Renal cortex interstitium (tissue), 11 donors: ENCODE measurements at regions not wholly inside any gene's neighbourhood (a gene's known extent, or its start where the extent isn't known, plus 50 kb on each side); places are given as distances from the start of the nearest gene placed in this dataset.
A peak's percentile ranks its signal among the peaks of the same experiment; 100 is the strongest.

Experiments used
- DNase-seq, 11 donors: peaks; one replicate each; pipeline ENCODE4 v3.0.0-alpha.2; 2013; ENCODE audit warnings: low read depth in 9 of 11, low spot score in 4 of 11; ENCODE audit errors: extremely low read depth in 1 of 11

DNA sequence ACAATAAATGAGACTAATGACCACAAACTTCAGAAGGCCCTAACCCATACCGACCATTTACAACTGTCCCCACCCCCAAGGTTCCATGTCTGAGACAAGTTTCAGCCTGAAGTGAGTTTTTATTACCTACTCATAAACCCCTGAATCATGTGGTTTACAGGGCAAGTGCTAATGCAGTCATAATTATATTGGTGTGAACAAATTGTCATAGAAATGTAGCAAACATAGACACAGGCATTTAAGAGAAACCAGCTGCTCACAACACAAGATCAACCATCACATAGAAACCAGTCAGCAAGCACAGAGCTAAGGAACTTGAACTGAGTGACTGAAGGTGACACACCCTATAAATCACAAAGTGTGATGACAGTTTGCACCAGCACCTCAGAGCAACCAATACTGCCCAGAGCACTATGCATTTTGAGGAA lies 173.8 kb upstream of the MID1 start:
- peak in 7 of 11 donors; percentile 10 to 42 (median 27) for DNase-seq

DNA sequence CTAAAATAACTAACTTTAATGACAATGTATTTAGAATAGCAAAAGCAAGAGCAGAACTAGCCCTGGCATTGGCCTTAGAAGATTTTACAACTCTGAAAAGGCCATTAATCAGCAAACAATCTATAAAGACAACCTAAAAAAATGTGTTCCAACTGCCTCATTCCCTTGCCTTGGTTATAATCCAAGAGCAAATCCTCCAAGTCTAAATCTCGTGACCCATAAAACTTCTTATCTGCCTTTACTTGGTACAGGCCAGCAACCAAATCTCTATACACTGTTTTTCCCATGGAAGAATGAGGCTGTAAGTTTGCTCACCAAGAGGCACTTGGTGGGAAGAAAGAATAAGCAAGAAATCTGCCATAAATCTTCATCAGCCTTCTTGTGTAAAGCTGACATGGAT lies 175.3 kb upstream of the MID1 start:
- no peak for DNase-seq

GRCh38 chrX:10797466-10797865 lies 177.1 kb upstream of the MID1 start:
- DNase-seq: no peak

- DNase-seq: no peak
Measured at GRCh38 chrX:10798041-10798440, 177.7 kb upstream of the MID1 start.

DNA sequence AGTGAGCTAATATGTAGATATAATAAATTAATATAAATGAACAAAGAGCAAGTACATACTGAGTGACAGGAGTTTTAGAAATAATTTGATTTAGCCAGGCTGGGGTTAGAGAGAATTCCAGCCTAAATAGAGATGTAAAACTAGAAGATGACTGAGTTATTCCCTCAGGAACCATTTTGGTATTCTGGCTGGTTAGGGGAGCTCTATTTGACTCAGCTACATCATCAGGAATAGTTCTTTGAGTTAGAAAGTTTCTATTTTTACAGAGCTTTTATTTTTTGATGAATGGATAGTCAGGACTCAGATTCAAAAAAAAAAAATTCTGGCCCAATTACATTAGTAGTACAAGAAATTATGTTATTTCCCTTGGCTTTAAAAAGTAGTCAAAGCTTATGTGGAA lies 180.4 kb upstream of the MID1 start:
- DNase-seq: no peak

DNA sequence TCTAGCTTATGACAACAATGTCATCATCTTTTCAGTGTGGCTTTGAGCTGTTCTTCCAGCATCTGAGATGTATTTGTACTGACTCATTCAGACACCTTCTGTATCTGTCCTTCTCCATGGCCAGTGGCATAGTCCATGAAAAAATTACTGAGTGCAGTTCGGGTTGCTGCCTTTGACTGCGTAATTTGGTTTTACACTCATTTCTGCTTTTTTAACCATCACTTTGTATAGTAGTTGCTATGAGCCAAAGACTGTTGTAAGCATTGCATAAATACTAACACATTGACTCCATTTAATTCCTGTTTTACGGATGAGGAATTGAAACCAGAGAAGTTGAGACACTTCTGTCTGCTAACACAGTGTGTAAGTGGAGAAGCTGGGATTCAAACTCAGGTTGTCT lies 190.7 kb upstream of the MID1 start:
- no peak for DNase-seq

DNA sequence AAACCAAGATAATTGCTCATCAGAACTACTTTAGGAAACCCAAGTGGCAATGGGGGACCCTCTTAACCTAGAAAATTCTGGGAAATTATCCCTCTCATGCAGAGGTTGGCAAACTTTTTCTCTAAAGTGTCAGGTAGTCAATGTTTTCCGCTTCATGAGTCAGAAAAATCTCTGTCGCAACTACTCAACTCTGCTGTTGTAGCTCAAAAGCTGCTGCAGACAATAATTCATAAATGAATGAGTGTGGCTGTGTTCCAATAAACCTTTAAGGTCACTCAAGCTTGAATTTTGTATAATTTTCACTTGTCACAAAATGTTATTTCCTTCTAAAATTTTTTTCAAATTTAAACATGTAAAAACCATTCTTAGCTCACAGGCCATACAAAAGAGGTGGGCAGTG lies 193.4 kb upstream of the MID1 start:
- DNase-seq: no peak

GRCh38 chrX:10818651-10819050 lies 198.3 kb upstream of the MID1 start:
- no peak for DNase-seq

GRCh38 chrX:10819973-10820372 lies 199.6 kb upstream of the MID1 start:
- DNase-seq: no peak

DNA sequence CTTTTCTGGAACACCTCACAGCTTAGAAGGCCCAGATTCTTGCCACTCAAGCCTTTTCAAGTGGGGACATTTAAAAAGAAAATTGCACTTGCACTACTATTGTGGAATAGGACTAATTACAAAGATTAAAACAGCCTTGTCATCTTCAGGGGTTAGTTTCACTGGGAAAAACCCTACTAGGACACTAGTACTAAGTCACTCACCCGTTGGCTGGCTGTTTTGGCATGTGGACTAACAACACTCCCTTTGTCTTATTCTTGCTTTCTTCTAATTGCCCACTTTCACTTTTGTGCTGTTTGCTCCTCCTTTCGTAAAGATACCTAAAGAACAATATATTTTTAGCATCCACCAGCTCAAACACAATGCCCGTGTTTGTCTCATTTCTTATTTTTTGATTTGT lies 200.9 kb upstream of the MID1 start:
- no peak for DNase-seq

DNA sequence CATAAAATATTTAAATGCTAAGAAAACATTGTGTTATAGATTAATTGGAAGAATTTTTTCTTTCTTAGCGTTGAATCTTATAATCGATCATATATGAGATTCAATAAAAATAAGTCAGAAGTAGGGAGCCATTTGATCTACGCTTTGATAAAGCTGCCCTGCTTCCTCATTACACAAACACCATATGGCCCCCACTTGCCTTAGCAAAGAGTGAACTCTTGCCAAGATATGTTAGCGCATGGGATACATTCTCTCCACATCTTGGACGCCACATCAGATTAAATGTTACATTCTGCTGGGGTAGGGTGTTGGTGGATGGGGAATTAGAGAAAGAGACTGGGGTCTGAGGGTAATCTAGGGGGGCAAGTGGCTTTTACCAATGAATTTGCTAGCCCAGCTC lies 207.7 kb upstream of the MID1 start:
- no peak for DNase-seq

- no peak for DNase-seq
Measured at GRCh38 chrX:10828640-10829039, 208.3 kb upstream of the MID1 start.

DNA sequence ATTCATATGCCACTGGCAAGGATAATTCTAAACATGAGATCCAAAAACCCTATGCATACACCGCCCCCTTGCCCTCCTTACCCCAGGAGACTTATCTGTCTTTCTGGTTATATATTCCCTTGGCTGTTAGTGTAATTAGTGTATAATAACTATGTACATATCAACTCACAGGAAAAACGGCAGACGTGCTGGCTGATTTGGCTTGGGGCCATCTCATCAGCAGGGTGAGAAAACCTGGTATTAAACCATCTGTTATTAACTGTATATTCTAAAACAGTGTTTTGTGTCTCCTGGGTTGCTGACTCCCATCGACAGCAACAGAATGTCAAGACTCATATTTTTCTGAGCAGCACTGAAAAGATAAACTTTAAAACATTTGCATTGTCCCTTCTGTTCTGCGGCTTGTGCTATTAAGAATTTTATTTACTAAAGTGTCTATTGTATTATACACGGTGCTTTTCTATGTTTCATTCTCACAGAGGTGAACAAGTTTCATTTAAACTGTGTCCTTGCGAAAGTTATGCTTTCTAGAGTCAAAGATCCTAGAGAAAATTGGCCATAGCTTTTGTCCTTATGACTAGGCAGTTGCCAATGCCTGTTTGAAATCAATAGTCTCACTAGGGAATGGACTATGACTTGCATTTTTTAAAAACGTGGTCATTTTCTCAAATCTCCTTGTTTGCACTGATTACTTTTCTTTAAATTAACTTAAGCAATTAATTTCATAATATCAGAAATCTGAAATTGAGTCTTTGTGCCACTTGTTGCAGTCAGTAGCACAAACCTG lies 211.5 kb upstream of the MID1 start:
- DNase-seq: no peak

GRCh38 chrX:10833299-10834169 lies 213.1 kb upstream of the MID1 start:
- peak in 5 of 11 donors; percentile 6 to 12 (median 10) for DNase-seq

DNA sequence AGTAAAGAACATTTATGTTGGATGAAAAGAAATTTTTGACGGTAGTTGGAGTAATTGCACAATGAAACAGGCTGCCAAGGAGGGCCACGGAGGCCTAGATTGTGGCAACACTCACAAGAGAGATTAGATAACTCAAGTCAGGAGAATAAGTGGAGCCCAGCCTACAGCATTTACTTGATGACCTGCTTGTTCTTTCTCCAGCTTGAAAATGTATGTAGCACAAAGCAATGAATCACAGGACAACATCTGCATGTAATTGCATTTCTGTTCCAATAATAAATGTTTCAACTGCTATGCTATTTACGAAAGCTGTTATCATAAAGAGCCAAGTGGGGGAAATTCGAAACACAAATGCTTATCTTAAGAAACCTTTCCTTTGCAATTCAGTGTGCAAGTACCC lies 221.2 kb upstream of the MID1 start:
- no peak for DNase-seq

GRCh38 chrX:10842646-10843045 lies 222.3 kb upstream of the MID1 start:
- no peak for DNase-seq

GRCh38 chrX:10847333-10847732 lies 226.9 kb upstream of the MID1 start:
- DNase-seq: no peak

- no peak for DNase-seq
Measured at GRCh38 chrX:10851809-10852208, 231.4 kb upstream of the MID1 start.

DNA sequence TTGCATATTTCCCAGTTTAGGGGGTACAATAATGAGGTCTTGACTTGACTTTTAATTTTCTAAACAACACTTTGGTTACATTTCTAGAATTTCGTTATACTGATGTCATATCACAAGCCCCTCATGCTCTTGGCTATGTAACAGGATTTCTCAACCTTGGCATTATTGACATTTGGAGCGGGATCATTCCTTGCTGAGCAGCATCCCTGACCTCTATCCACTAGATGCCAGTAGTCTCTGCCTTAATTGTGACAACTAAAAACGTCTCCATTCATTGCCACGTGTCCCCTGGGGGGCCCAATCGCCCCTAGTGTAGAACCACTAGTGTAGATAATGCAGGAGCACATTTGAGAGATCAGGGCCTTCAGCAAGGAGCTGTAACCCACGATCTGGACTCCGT lies 234.2 kb upstream of the MID1 start:
- DNase-seq: no peak

- no peak for DNase-seq
Measured at GRCh38 chrX:10855845-10856244, 235.5 kb upstream of the MID1 start.
